ENCODE measurements at regions not wholly inside any gene's neighbourhood (a gene's known extent, or its start where the extent isn't known, plus 50 kb on each side); places are given as distances from the start of the nearest gene placed in this dataset.

DNA sequence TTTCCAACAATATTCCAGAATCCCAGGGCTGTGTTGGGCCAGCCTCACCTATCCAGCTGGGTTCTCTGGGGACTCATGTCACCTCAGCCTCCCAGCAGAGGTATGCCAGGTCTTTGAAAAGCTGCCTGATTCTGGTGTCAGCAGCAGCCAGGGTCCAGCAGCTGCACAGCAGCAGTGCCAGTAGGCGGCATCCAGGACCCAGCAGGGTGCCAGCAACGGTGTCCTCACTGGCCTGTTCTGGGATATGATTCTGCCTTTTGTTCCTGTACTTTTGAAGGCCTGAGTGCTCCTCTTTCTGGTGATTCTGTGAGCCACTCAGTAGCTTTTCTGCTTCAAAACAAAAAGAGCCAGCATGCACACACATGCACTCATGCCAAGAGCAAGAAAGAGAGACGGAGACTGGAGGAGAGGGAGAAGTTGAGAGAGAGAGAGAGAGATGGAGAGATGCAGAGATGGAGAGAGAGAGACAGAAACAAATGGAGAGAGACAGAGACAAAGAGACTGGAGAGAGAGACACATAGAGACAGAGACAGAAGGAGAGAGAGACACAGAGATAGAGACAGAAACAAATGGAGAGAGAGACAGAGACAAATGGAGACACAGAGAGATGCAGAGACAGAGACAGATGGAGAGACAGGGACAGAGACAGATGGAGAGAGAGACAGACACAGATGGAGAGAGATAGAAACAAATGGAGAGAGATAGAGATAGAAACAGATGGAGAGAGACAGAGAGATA is 205.7 kb downstream of the UACA start:
- no peaks in the 10 kb centered on the region for H3K9me3 Mint-ChIP-seq
- no peak for DNase-seq (ENCODE audit: extremely low spot score, unreplicated experiment)

DNA sequence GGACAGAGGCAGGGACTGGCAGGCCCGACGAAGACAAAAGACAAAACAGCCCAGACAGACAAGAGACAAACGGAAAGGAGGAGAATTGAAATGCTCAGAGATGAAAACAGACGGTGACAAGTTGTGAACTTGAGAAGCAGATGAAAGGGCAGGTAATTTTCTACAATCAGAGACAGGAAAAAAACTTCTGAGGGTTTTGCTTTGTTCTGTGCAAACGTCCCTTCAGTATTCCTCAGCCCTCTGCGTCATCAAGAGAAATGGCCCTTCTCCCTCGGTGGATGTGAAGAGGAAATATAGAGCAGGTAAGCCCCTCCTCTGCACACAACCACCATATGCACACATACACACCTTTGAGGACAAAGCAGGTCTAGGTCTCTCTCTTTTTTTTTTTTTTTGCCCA is 206.6 kb downstream of the UACA start:
- TF ChIP-seq, protein P1, sequence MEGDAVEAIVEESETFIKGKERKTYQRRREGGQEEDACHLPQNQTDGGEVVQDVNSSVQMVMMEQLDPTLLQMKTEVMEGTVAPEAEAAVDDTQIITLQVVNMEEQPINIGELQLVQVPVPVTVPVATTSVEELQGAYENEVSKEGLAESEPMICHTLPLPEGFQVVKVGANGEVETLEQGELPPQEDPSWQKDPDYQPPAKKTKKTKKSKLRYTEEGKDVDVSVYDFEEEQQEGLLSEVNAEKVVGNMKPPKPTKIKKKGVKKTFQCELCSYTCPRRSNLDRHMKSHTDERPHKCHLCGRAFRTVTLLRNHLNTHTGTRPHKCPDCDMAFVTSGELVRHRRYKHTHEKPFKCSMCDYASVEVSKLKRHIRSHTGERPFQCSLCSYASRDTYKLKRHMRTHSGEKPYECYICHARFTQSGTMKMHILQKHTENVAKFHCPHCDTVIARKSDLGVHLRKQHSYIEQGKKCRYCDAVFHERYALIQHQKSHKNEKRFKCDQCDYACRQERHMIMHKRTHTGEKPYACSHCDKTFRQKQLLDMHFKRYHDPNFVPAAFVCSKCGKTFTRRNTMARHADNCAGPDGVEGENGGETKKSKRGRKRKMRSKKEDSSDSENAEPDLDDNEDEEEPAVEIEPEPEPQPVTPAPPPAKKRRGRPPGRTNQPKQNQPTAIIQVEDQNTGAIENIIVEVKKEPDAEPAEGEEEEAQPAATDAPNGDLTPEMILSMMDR (conservative IDR thresholded peaks at IDR 0.05), result no peak
- Mint-ChIP-seq H3K27ac (no peak overlapping the region), H3K4me1 (ENCODE audit: unreplicated experiment) (no peaks in the 10 kb centered on the region), H3K36me3 (no peaks in the 10 kb centered on the region), H3K9me3 (no peaks in the 10 kb centered on the region), H3K27me3 (peaks cover 4% of the 10 kb centered on the region), H3K4me3 (no peak overlapping the region)
- no peak for DNase-seq (ENCODE audit: extremely low spot score, unreplicated experiment)

More for the DNA sequence above, 205.7 kb downstream of the UACA start:
- H3K36me3 Mint-ChIP-seq, result no peaks in the 10 kb centered on the region
- H3K4me3 Mint-ChIP-seq, result no peak overlapping the region
- no peaks in the 10 kb centered on the region for H3K4me1 Mint-ChIP-seq (ENCODE audit: unreplicated experiment)
- H3K27me3 Mint-ChIP-seq, result peaks cover 4% of the 10 kb centered on the region
- no peak overlapping the region for H3K27ac Mint-ChIP-seq
- TF ChIP-seq, protein P1 (conservative IDR thresholded peaks at IDR 0.05), result no peak

DNA sequence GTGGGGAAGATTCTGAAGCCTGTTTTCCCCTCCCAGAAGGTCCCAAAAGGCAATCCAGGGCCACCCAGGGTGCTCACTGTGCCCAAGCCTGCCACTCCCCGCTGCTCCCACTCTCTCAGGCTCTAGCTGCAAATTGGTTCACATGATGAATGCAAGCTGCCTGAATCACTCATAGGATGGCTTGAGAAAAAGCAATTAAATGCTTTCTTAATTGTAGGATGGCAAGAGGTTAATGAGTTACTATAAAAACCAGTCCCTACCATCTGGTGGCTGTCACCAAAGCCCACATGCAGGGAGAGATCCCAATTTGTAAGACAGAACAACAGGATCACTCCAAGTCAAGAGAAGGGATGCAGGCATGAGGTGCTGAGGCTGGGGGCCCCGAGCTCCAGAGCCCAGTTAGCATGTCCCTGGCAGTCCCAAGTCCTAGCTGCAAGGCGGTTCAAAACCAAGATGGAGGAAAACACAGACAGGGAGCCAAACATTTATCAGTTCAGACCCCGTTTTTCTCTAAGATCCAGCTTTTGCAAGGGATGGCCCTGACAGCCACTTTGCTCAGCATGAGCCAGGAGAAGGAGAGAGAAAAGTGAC is 207.1 kb downstream of the UACA start:
- no peaks in the 10 kb centered on the region for H3K4me1 Mint-ChIP-seq (ENCODE audit: unreplicated experiment)
- TF ChIP-seq, protein P1 (conservative IDR thresholded peaks at IDR 0.05), result no peak
- DNase-seq (ENCODE audit: extremely low spot score, unreplicated experiment), result no peak
- H3K27ac Mint-ChIP-seq, result no peak overlapping the region
- no peaks in the 10 kb centered on the region for H3K36me3 Mint-ChIP-seq
- H3K27me3 Mint-ChIP-seq, result peaks cover 4% of the 10 kb centered on the region
- no peak overlapping the region for H3K4me3 Mint-ChIP-seq
- no peaks in the 10 kb centered on the region for H3K9me3 Mint-ChIP-seq

DNA sequence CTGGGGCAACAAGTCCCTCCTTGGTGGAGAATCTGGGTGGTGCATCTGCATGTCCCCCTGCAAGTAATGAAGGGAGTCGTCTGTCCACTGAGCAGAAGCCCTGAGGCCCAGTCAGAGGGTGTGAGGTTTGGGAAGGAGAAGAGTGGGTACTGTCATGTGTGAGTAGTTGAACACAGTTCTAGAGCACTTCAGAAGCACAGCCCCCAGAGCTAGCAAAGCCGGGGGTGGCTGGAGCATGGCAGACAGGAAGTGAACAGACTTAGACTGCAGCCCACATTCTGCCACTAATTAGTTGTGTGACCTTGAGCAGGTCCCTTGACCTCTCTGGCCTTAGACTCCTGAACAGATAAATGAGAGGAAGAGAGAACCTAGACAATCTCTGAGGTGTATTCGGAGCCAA is 207.6 kb downstream of the UACA start:
- H3K9me3 Mint-ChIP-seq, result no peaks in the 10 kb centered on the region
- H3K36me3 Mint-ChIP-seq, result no peaks in the 10 kb centered on the region
- peaks cover 4% of the 10 kb centered on the region for H3K27me3 Mint-ChIP-seq
- H3K27ac Mint-ChIP-seq, result no peak overlapping the region
- TF ChIP-seq, protein P1 (conservative IDR thresholded peaks at IDR 0.05), result no peak
- H3K4me3 Mint-ChIP-seq, result no peak overlapping the region
- no peak for DNase-seq (ENCODE audit: extremely low spot score, unreplicated experiment)
- no peaks in the 10 kb centered on the region for H3K4me1 Mint-ChIP-seq (ENCODE audit: unreplicated experiment)

DNA sequence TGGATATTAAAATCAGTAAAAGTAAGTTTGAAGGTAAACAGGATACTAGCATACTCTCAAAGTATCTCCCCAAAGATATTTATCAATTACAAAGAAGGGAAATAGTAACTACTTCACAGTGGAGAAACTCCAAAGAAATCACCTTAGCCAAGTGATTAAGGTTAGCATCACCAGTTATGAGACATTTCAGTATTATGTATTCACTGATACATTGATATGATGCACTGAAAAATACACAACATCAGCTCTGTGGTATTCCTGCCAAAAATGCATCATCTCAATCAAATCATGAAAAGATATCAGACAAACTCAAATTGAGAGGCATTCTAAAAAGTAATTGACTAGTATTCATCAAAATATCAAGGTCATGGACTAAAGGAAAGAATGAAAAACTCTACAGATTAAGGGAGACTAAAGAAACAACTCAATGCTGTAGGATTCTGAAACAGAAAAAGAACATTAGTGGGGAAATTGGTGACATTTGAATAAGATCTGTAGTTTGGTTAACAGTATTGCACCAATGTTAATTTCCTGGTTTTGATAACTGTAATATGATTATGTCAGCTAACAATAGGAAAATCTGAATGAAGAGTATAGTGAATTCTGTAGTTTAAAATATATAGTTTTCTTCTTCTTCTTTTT is 215.4 kb downstream of the UACA start:
- no peak for DNase-seq (ENCODE audit: extremely low spot score, unreplicated experiment)
- TF ChIP-seq, protein P1 (conservative IDR thresholded peaks at IDR 0.05), result no peak
- H3K4me1 Mint-ChIP-seq (ENCODE audit: unreplicated experiment), result no peaks in the 10 kb centered on the region
- H3K27me3 Mint-ChIP-seq, result no peaks in the 10 kb centered on the region
- peaks cover 5% of the 10 kb centered on the region for H3K9me3 Mint-ChIP-seq
- no peaks in the 10 kb centered on the region for H3K36me3 Mint-ChIP-seq
- H3K27ac Mint-ChIP-seq, result no peak overlapping the region
- no peak overlapping the region for H3K4me3 Mint-ChIP-seq
